ENCODE measurements at regions not wholly inside any gene's neighbourhood (a gene's known extent, or its start where the extent isn't known, plus 50 kb on each side); places are given as distances from the start of the nearest gene placed in this dataset.
A peak's percentile ranks its signal among the peaks of the same experiment; 100 is the strongest.

DNA sequence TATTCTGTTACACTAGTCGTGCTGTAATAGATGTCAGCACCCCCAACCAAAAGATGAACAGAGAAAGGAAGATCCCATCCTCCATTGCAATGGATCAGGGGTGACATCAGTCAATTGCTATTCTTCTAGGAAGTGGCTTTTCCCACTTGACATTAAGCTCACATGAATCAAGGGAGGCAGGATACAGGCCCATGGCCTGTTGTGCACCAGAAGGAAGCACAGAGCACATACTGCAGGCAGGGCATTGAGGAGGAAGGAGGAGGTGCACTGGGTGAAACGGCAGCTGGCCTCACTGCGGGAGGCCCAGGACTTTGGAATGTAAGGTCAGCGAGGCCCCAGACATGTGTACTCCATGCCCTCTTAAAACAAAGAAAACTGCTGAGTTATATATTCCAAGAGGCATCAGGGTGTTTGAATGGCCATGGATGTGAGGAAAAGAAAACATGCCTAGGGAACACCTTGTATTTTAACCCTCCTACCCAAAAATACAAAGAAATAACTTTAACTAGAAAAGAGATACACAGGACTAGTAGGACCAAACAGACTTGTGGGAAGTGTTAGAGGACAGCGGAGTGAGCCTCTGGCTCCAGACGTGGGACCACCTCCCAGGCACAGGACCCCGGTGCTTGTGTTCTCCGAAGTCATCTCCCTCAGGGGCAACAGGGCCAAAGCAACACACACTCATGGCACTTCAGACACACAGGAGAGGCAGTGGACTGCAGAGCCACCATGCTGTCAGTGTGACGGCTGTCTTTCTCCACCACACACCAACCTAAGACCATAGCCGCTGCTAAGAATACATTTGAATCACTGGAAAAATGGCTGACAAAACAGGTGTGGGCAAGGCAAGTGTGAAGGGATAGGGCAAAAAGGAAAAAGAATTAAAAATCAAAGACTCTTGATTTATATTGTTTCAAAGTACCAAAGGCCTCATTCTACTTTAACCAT lies 51.4 kb upstream of the RIOK3 start (continued):
- TF ChIP-seq, protein P1, sequence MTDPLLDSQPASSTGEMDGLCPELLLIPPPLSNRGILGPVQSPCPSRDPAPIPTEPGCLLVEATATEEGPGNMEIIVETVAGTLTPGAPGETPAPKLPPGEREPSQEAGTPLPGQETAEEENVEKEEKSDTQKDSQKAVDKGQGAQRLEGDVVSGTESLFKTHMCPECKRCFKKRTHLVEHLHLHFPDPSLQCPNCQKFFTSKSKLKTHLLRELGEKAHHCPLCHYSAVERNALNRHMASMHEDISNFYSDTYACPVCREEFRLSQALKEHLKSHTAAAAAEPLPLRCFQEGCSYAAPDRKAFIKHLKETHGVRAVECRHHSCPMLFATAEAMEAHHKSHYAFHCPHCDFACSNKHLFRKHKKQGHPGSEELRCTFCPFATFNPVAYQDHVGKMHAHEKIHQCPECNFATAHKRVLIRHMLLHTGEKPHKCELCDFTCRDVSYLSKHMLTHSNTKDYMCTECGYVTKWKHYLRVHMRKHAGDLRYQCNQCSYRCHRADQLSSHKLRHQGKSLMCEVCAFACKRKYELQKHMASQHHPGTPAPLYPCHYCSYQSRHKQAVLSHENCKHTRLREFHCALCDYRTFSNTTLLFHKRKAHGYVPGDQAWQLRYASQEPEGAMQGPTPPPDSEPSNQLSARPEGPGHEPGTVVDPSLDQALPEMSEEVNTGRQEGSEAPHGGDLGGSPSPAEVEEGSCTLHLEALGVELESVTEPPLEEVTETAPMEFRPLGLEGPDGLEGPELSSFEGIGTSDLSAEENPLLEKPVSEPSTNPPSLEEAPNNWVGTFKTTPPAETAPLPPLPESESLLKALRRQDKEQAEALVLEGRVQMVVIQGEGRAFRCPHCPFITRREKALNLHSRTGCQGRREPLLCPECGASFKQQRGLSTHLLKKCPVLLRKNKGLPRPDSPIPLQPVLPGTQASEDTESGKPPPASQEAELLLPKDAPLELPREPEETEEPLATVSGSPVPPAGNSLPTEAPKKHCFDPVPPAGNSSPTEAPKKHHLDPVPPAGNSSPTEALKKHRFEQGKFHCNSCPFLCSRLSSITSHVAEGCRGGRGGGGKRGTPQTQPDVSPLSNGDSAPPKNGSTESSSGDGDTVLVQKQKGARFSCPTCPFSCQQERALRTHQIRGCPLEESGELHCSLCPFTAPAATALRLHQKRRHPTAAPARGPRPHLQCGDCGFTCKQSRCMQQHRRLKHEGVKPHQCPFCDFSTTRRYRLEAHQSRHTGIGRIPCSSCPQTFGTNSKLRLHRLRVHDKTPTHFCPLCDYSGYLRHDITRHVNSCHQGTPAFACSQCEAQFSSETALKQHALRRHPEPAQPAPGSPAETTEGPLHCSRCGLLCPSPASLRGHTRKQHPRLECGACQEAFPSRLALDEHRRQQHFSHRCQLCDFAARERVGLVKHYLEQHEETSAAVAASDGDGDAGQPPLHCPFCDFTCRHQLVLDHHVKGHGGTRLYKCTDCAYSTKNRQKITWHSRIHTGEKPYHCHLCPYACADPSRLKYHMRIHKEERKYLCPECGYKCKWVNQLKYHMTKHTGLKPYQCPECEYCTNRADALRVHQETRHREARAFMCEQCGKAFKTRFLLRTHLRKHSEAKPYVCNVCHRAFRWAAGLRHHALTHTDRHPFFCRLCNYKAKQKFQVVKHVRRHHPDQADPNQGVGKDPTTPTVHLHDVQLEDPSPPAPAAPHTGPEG (CRISPR knock-in tag; IDR thresholded peaks at IDR 0.05): no peak
- TF ChIP-seq ZNF572 (CRISPR knock-in tag; IDR thresholded peaks at IDR 0.05) (no peak), LCORL (IDR thresholded peaks at IDR 0.05) (no peak), LCORL (CRISPR knock-in tag; IDR thresholded peaks at IDR 0.05) (peak; percentile 83), POLR2AphosphoS5 (IDR thresholded peaks at IDR 0.05; ENCODE audit: low read depth, low read length) (no peak), ZNF468 (CRISPR knock-in tag; IDR thresholded peaks at IDR 0.05) (no peak), ZBTB4 (CRISPR knock-in tag; IDR thresholded peaks at IDR 0.05; ENCODE audit: borderline replicate concordance) (peak; percentile 22; the same call in 1 of the 2 replicates), ZNF460 (CRISPR knock-in tag; IDR thresholded peaks at IDR 0.05; ENCODE audit: borderline replicate concordance) (peak; percentile 37; the same call in 1 of the 2 replicates), ZBTB21 (CRISPR knock-in tag; IDR thresholded peaks at IDR 0.05) (no peak), IRF9 (CRISPR knock-in tag; IDR thresholded peaks at IDR 0.05; ENCODE audit: borderline replicate concordance) (0 out of 2 replicates have a peak, but pooled peaks have one; percentile 63), SP140L (CRISPR knock-in tag; IDR thresholded peaks at IDR 0.05; ENCODE audit: borderline replicate concordance) (no peak), IKZF1 (IDR thresholded peaks at IDR 0.05) (no peak), ZNF335 (CRISPR knock-in tag; IDR thresholded peaks at IDR 0.05) (no peak), RBAK (CRISPR knock-in tag; IDR thresholded peaks at IDR 0.05) (no peak), ZNF678 (CRISPR knock-in tag; IDR thresholded peaks at IDR 0.05) (no peak), ZBTB1 (CRISPR knock-in tag; IDR thresholded peaks at IDR 0.05; ENCODE audit: borderline replicate concordance) (no peak), HNRNPLL (IDR thresholded peaks at IDR 0.05; ENCODE audit: low read depth, low read length, poor library complexity, severe bottlenecking) (no peak)
- TF ChIP-seq, protein P2, sequence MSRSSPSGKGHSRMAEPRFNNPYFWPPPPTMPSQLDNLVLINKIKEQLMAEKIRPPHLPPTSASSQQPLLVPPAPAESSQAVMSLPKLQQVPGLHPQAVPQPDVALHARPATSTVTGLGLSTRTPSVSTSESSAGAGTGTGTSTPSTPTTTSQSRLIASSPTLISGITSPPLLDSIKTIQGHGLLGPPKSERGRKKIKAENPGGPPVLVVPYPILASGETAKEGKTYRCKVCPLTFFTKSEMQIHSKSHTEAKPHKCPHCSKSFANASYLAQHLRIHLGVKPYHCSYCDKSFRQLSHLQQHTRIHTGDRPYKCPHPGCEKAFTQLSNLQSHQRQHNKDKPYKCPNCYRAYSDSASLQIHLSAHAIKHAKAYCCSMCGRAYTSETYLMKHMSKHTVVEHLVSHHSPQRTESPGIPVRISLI (CRISPR knock-in tag; IDR thresholded peaks at IDR 0.05; ENCODE audit: borderline replicate concordance): no peak
